GM12873 (cell line): ENCODE measurements at regions not wholly inside any gene's neighbourhood (a gene's known extent, or its start where the extent isn't known, plus 50 kb on each side); places are given as distances from the start of the nearest gene placed in this dataset.

Source experiments
- CTCF ChIP-seq: IDR thresholded peaks from 2 replicates; pipeline ENCODE4 v1.5.1; 2012; ENCODE audit warnings: low read depth, mild to moderate bottlenecking, moderate library complexity, low read length, control low read depth; ENCODE audit not compliant: insufficient read depth; ENCODE audit errors: missing control alignments

GRCh38 chr7:25985196-25985595 lies 166.8 kb upstream of the NFE2L3 start:
- TF ChIP-seq CTCF: no peak

- no peak for TF ChIP-seq CTCF
Observed at GRCh38 chr7:25988640-25989039, 163.4 kb upstream of the NFE2L3 start.

GRCh38 chr7:25989140-25989705 lies 162.8 kb upstream of the NFE2L3 start:
- TF ChIP-seq CTCF: no peak

GRCh38 chr7:25994433-25994994 lies 157.5 kb upstream of the NFE2L3 start:
- TF ChIP-seq CTCF: no peak

GRCh38 chr7:25995216-25995615 lies 156.8 kb upstream of the NFE2L3 start:
- TF ChIP-seq CTCF: no peak

- no peak for TF ChIP-seq CTCF
Observed at GRCh38 chr7:25996006-25996408, 156.0 kb upstream of the NFE2L3 start.

- TF ChIP-seq CTCF: no peak
Observed at GRCh38 chr7:25998499-25998898, 153.5 kb upstream of the NFE2L3 start.
